WERI-Rb-1 (cell line): ENCODE measurements at regions not wholly inside any gene's neighbourhood (a gene's known extent, or its start where the extent isn't known, plus 50 kb on each side); places are given as distances from the start of the nearest gene placed in this dataset.

Experiments
- DNase-seq: peaks from one replicate; pipeline ENCODE4 v3.0.0-alpha.2; 2020
- H3K27ac ChIP-seq: fragments of 250-450 bp; sonication (Bioruptor Pico); 2 replicates; pipeline ENCODE4 v1.5.1; 2020; ENCODE audit warnings: mild to moderate bottlenecking, moderate library complexity
- H3K27me3 ChIP-seq: fragments of 250-450 bp; sonication (Bioruptor Pico); 2 replicates; pipeline ENCODE4 v1.5.1; 2021; ENCODE audit warnings: mild to moderate bottlenecking, low read depth, moderate library complexity; ENCODE audit not compliant: insufficient read depth, severe bottlenecking
- H3K36me3 ChIP-seq: fragments of 250-450 bp; sonication (Bioruptor Pico); 2 replicates; pipeline ENCODE4 v1.5.1; 2020; ENCODE audit warnings: mild to moderate bottlenecking, moderate library complexity
- H3K4me3 ChIP-seq: 2 replicates; pipeline ENCODE4 v1.5.1; 2011; ENCODE audit warnings: low read depth, mild to moderate bottlenecking, control low read depth, low read length
- H3K9me3 ChIP-seq: fragments of 250-450 bp; sonication (Bioruptor Pico); 2 replicates; pipeline ENCODE4 v1.5.1; 2021; ENCODE audit warnings: mild to moderate bottlenecking, moderate library complexity; ENCODE audit not compliant: severe bottlenecking
- CTCF ChIP-seq: IDR thresholded peaks from 2 replicates; pipeline ENCODE4 v1.5.1; 2011; ENCODE audit warnings: low read depth, mild to moderate bottlenecking, control low read depth, inconsistent platforms, low read length

GRCh38 chr5:61596265-61596664 is 264.2 kb downstream of the ZSWIM6 start:
- H3K36me3 ChIP-seq, result no peaks in the 10 kb centered on the region
- peaks cover 3% of the 10 kb centered on the region for H3K9me3 ChIP-seq
- H3K27me3 ChIP-seq, result peaks cover 3% of the 10 kb centered on the region
- H3K27ac ChIP-seq, result no peak overlapping the region
- TF ChIP-seq CTCF, result no peak
- no peak for DNase-seq
- H3K4me3 ChIP-seq, result no peak overlapping the region

- no peak overlapping the region for H3K27ac ChIP-seq
- no peak overlapping the region for H3K4me3 ChIP-seq
- peaks cover 6% of the 10 kb centered on the region for H3K27me3 ChIP-seq
- H3K9me3 ChIP-seq, result peaks cover 3% of the 10 kb centered on the region
- H3K36me3 ChIP-seq, result no peaks in the 10 kb centered on the region
- no peak for TF ChIP-seq CTCF
- DNase-seq, result no peak
Observed at GRCh38 chr5:61597684-61598083, 265.6 kb downstream of the ZSWIM6 start.

GRCh38 chr5:61598126-61598525 is 266.1 kb downstream of the ZSWIM6 start:
- Histone ChIP-seq H3K9me3 (peaks cover 3% of the 10 kb centered on the region), H3K36me3 (no peaks in the 10 kb centered on the region), H3K27me3 (peaks cover 6% of the 10 kb centered on the region), H3K27ac (no peak overlapping the region), H3K4me3 (no peak overlapping the region)
- DNase-seq, result peak; percentile 17
- TF ChIP-seq CTCF, result no peak

GRCh38 chr5:61599370-61600122 is 267.5 kb downstream of the ZSWIM6 start:
- Histone ChIP-seq H3K36me3 (no peaks in the 10 kb centered on the region), H3K27ac (no peak overlapping the region), H3K27me3 (peaks cover 9% of the 10 kb centered on the region), H3K9me3 (peaks cover 3% of the 10 kb centered on the region), H3K4me3 (no peak overlapping the region)
- no peak for DNase-seq
- no peak for TF ChIP-seq CTCF

GRCh38 chr5:61600123-61600444 is 268.0 kb downstream of the ZSWIM6 start:
- DNase-seq, result no peak
- Histone ChIP-seq H3K9me3 (peaks cover 3% of the 10 kb centered on the region), H3K36me3 (no peaks in the 10 kb centered on the region), H3K27ac (no peak overlapping the region), H3K27me3 (peaks cover 9% of the 10 kb centered on the region), H3K4me3 (no peak overlapping the region)
- no peak for TF ChIP-seq CTCF

GRCh38 chr5:61600945-61601511 is 269.0 kb downstream of the ZSWIM6 start:
- Histone ChIP-seq H3K9me3 (peaks cover 3% of the 10 kb centered on the region), H3K4me3 (no peak overlapping the region), H3K36me3 (no peaks in the 10 kb centered on the region), H3K27ac (no peak overlapping the region), H3K27me3 (peaks cover 9% of the 10 kb centered on the region)
- no peak for TF ChIP-seq CTCF
- DNase-seq, result no peak
